ENCODE measurements at regions not wholly inside any gene's neighbourhood (a gene's known extent, or its start where the extent isn't known, plus 50 kb on each side); places are given as distances from the start of the nearest gene placed in this dataset.

DNA sequence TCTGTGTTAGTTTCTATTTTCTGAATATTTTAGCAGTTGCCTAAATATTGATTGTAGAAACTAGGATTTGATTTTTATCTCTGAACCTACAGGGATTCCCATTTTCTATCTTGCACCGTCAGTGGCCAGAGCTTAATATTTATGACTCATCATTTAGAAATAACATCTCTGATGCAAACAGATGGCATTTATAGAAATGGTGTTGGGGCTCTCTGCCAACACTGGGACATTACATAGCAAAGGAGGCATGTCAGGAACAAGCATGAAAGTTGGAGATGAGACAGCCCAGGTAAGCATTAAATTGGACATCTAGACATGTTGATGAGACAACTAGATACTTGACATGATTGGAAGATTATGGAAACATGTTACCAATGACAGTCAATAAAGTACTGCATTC is 165.3 kb upstream of the SYT4 start:
- no peak overlapping the region for H3K27ac ChIP-seq (ENCODE audit: low read depth in 2 of 2, low read length in 1 of 2)
- H3K4me1 ChIP-seq (ENCODE audit: control insufficient read depth in 2 of 2, insufficient read depth in 2 of 2, low read length in 1 of 2), result no peaks in the 10 kb centered on the region
- H3K4me3 ChIP-seq (ENCODE audit: low read depth in 1 of 2, low read length in 2 of 2), result no peak overlapping the region
- 53 to 70% methylated on average over 1 of the region's 1 CpG for WGBS, 2 donors
- no peaks in the 10 kb centered on the region for H3K36me3 ChIP-seq (ENCODE audit: control insufficient read depth in 2 of 2, insufficient read depth in 2 of 2, low read length in 1 of 2)
- peaks cover 5 to 8% of the 10 kb centered on the region in 2 donors for H3K9me3 ChIP-seq (ENCODE audit: control insufficient read depth in 2 of 2, insufficient read depth in 1 of 2, low read depth in 1 of 2, low read length in 1 of 2)
- H3K27me3 ChIP-seq (ENCODE audit: control insufficient read depth in 1 of 2, insufficient read depth in 2 of 2, low read length in 2 of 2), result no peaks in the 10 kb centered on the region

DNA sequence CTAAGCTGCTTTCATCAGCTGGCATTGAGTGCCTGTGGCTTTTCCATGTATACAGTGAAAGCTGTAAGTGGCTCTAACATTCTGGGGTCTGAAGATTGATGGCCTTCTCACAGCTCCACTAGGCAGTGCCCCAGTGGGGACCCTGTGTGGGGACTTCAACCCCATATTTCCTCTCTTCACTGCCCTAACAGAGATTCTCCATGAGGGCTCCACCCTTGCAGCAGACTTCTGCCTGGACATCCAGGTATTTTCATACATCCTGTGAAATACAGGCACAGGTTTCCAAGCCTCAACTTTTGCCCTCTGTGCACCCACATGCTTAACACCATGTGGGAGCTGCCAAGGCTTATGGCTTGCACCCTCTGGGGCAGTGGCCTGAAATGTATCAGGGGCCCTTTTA is 188.2 kb upstream of the SYT4 start:
- Histone ChIP-seq H3K9me3 (ENCODE audit: control insufficient read depth in 2 of 2, insufficient read depth in 1 of 2, low read depth in 1 of 2, low read length in 1 of 2) (peaks cover 0 to 6% of the 10 kb centered on the region in 2 donors), H3K27me3 (ENCODE audit: control insufficient read depth in 1 of 2, insufficient read depth in 2 of 2, low read length in 2 of 2) (no peaks in the 10 kb centered on the region), H3K27ac (ENCODE audit: low read depth in 2 of 2, low read length in 1 of 2) (no peak overlapping the region), H3K4me1 (ENCODE audit: control insufficient read depth in 2 of 2, insufficient read depth in 2 of 2, low read length in 1 of 2) (no peaks in the 10 kb centered on the region), H3K36me3 (ENCODE audit: control insufficient read depth in 2 of 2, insufficient read depth in 2 of 2, low read length in 1 of 2) (no peaks in the 10 kb centered on the region), H3K4me3 (ENCODE audit: low read depth in 1 of 2, low read length in 2 of 2) (no peak overlapping the region)

DNA sequence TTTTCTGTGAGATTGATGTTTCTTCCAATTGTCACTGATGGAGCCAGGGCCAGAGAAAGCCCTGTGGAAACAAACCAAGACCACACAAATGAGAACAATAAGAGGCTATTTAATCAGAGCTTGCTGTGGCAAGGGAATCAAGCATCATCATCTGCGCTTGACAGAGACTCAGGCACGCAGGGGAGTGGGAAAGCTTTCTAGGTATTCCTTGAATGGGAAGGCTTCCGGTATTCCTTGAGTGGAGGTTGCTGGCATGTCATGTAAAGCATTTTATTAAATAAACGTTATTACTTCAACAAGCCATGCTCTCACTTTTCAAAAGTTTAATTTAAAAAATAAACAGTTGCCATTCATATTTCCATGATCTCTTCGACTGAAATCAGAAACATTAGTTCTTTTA is 194.6 kb upstream of the SYT4 start:
- Histone ChIP-seq H3K4me3 (ENCODE audit: low read depth in 1 of 2, low read length in 2 of 2) (no peak overlapping the region), H3K4me1 (ENCODE audit: control insufficient read depth in 2 of 2, insufficient read depth in 2 of 2, low read length in 1 of 2) (no peaks in the 10 kb centered on the region), H3K36me3 (ENCODE audit: control insufficient read depth in 2 of 2, insufficient read depth in 2 of 2, low read length in 1 of 2) (no peaks in the 10 kb centered on the region), H3K9me3 (ENCODE audit: control insufficient read depth in 2 of 2, insufficient read depth in 1 of 2, low read depth in 1 of 2, low read length in 1 of 2) (no peaks in the 10 kb centered on the region), H3K27me3 (ENCODE audit: control insufficient read depth in 1 of 2, insufficient read depth in 2 of 2, low read length in 2 of 2) (no peaks in the 10 kb centered on the region), H3K27ac (ENCODE audit: low read depth in 2 of 2, low read length in 1 of 2) (no peak overlapping the region)
- 50 to 59% methylated on average over 5 of the region's 5 CpGs for WGBS, 2 donors

DNA sequence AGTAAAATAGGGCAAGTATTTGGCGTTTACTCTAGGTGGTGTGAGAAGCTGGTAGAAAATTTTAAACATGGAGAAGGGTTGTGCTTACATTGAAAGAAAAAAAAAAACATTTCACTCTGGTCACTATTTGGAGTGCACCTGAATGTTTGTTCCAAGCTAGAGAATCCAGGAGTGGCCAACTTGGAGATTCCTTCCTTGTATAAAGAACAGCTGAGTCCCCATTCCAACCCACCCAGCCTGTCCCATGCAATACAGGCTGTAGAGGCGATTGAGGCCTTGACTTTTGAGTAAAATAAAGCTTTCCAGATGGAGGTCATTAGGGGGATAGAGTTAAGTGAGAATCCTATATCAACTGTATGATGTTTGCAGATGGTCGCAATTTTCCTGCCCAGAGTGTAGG is 203.8 kb upstream of the SYT4 start:
- Histone ChIP-seq H3K9me3 (ENCODE audit: control insufficient read depth in 2 of 2, insufficient read depth in 1 of 2, low read depth in 1 of 2, low read length in 1 of 2) (peaks cover 0 to 10% of the 10 kb centered on the region in 2 donors), H3K4me1 (ENCODE audit: control insufficient read depth in 2 of 2, insufficient read depth in 2 of 2, low read length in 1 of 2) (no peaks in the 10 kb centered on the region), H3K27me3 (ENCODE audit: control insufficient read depth in 1 of 2, insufficient read depth in 2 of 2, low read length in 2 of 2) (no peaks in the 10 kb centered on the region), H3K36me3 (ENCODE audit: control insufficient read depth in 2 of 2, insufficient read depth in 2 of 2, low read length in 1 of 2) (no peaks in the 10 kb centered on the region), H3K4me3 (ENCODE audit: low read depth in 1 of 2, low read length in 2 of 2) (no peak overlapping the region), H3K27ac (ENCODE audit: low read depth in 2 of 2, low read length in 1 of 2) (no peak overlapping the region)
- 79 to 81% methylated on average over 3 of the region's 3 CpGs for WGBS, 2 donors

DNA sequence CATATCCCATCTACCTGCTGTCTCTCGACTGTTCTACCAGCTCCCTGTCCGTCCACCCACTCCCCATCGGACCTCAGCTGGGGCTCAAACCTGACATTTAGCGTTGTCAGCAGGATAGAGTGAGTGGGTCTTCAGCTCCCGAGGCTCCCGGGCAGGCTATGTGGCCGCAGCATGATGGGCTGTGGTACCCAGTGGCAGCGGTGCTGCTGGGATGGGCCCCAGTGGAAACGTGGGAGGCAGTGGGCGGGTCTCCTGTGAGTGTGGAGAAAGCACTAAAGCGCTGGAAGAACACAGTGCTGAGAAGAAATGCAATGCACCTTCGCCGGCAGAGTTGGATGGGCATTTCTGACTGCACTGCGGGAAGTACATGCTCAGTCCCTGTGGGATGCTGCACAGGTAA is 204.8 kb upstream of the SYT4 start:
- H3K27me3 ChIP-seq (ENCODE audit: control insufficient read depth in 1 of 2, insufficient read depth in 2 of 2, low read length in 2 of 2), result no peaks in the 10 kb centered on the region
- H3K27ac ChIP-seq (ENCODE audit: low read depth in 2 of 2, low read length in 1 of 2), result no peak overlapping the region
- no peaks in the 10 kb centered on the region for H3K4me1 ChIP-seq (ENCODE audit: control insufficient read depth in 2 of 2, insufficient read depth in 2 of 2, low read length in 1 of 2)
- H3K9me3 ChIP-seq (ENCODE audit: control insufficient read depth in 2 of 2, insufficient read depth in 1 of 2, low read depth in 1 of 2, low read length in 1 of 2), result peaks cover 0 to 15% of the 10 kb centered on the region in 2 donors
- no peaks in the 10 kb centered on the region for H3K36me3 ChIP-seq (ENCODE audit: control insufficient read depth in 2 of 2, insufficient read depth in 2 of 2, low read length in 1 of 2)
- H3K4me3 ChIP-seq (ENCODE audit: low read depth in 1 of 2, low read length in 2 of 2), result no peak overlapping the region
- 83 to 86% methylated on average over 14 of the region's 14 CpGs for WGBS, 2 donors

DNA sequence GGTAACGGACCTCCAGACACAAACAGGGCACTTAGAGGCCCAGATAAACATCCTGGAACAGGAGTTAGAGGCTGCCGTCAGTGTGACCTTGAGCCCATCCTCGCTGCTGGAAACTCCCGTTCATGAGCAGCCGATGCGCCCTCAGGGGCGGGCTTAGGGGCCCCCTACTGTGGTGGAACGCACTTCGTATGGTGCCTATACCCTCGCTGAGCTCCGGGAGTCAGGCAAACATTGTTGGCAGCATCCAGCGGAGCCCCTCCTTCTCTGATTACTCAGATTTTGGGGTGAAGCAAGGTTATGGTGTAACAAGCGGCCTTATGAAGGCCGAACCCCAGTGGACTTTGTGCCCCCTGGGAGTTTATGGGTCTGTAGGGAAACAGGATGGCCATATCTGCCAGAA is 205.3 kb upstream of the SYT4 start:
- Histone ChIP-seq H3K4me1 (ENCODE audit: control insufficient read depth in 2 of 2, insufficient read depth in 2 of 2, low read length in 1 of 2) (no peaks in the 10 kb centered on the region), H3K36me3 (ENCODE audit: control insufficient read depth in 2 of 2, insufficient read depth in 2 of 2, low read length in 1 of 2) (no peaks in the 10 kb centered on the region), H3K9me3 (ENCODE audit: control insufficient read depth in 2 of 2, insufficient read depth in 1 of 2, low read depth in 1 of 2, low read length in 1 of 2) (peaks cover 0 to 15% of the 10 kb centered on the region in 2 donors), H3K27me3 (ENCODE audit: control insufficient read depth in 1 of 2, insufficient read depth in 2 of 2, low read length in 2 of 2) (no peaks in the 10 kb centered on the region), H3K27ac (ENCODE audit: low read depth in 2 of 2, low read length in 1 of 2) (no peak overlapping the region), H3K4me3 (ENCODE audit: low read depth in 1 of 2, low read length in 2 of 2) (no peak overlapping the region)
- WGBS, 2 donors, result 71 to 84% methylated on average over 14 of the region's 14 CpGs

DNA sequence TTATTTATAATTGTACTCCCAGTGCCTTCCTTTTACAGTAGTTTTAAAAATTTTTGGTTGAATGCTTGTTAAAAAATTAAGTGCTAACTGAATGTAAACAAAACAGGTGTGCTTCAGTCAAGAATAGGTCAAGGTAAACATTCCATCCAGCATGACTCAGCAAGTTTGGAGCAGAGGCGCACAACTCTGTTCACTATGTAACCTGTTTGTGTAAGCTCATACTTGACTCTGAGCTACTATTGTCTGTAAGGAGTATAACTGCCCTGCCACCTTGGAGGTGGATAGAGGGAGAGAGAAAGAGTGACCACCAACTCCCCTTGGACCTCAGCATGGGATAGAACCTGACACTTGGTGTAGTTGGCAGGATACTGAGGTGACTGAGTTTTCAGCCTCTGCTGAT is 207.4 kb upstream of the SYT4 start:
- no peaks in the 10 kb centered on the region for H3K36me3 ChIP-seq (ENCODE audit: control insufficient read depth in 2 of 2, insufficient read depth in 2 of 2, low read length in 1 of 2)
- no peak overlapping the region for H3K4me3 ChIP-seq (ENCODE audit: low read depth in 1 of 2, low read length in 2 of 2)
- peaks cover 0 to 15% of the 10 kb centered on the region in 2 donors for H3K9me3 ChIP-seq (ENCODE audit: control insufficient read depth in 2 of 2, insufficient read depth in 1 of 2, low read depth in 1 of 2, low read length in 1 of 2)
- H3K27me3 ChIP-seq (ENCODE audit: control insufficient read depth in 1 of 2, insufficient read depth in 2 of 2, low read length in 2 of 2), result no peaks in the 10 kb centered on the region
- H3K27ac ChIP-seq (ENCODE audit: low read depth in 2 of 2, low read length in 1 of 2), result no peak overlapping the region
- no peaks in the 10 kb centered on the region for H3K4me1 ChIP-seq (ENCODE audit: control insufficient read depth in 2 of 2, insufficient read depth in 2 of 2, low read length in 1 of 2)
- WGBS, 2 donors, result 73 to 75% methylated on average over 1 of the region's 1 CpG

DNA sequence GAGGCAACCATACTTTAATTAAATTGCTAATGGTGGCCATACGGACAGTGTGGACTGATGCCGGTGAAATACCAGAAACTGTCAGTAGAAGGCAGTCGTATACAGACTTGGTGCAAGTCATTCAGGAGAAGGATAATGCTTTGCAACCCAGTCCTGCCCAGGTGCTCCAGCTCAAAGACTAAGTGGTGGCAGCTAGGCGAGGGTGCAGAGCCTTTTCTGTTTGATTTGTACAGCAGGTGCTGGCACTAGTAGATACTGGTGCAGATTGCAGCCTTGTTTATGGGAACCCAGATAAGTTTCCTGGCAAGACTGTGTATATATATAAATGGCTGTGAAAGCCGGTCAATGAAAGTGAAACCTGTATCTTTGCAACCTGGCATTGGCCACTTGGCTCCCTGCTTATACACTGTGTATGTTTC is 208.3 kb upstream of the SYT4 start:
- no peak overlapping the region for H3K4me3 ChIP-seq (ENCODE audit: low read depth in 1 of 2, low read length in 2 of 2)
- H3K36me3 ChIP-seq (ENCODE audit: control insufficient read depth in 2 of 2, insufficient read depth in 2 of 2, low read length in 1 of 2), result no peaks in the 10 kb centered on the region
- H3K4me1 ChIP-seq (ENCODE audit: control insufficient read depth in 2 of 2, insufficient read depth in 2 of 2, low read length in 1 of 2), result no peaks in the 10 kb centered on the region
- H3K27me3 ChIP-seq (ENCODE audit: control insufficient read depth in 1 of 2, insufficient read depth in 2 of 2, low read length in 2 of 2), result no peaks in the 10 kb centered on the region
- H3K9me3 ChIP-seq (ENCODE audit: control insufficient read depth in 2 of 2, insufficient read depth in 1 of 2, low read depth in 1 of 2, low read length in 1 of 2), result peaks cover 0 to 15% of the 10 kb centered on the region in 2 donors
- 72 to 92% methylated on average over 5 of the region's 5 CpGs for WGBS, 2 donors
- no peak overlapping the region for H3K27ac ChIP-seq (ENCODE audit: low read depth in 2 of 2, low read length in 1 of 2)

DNA sequence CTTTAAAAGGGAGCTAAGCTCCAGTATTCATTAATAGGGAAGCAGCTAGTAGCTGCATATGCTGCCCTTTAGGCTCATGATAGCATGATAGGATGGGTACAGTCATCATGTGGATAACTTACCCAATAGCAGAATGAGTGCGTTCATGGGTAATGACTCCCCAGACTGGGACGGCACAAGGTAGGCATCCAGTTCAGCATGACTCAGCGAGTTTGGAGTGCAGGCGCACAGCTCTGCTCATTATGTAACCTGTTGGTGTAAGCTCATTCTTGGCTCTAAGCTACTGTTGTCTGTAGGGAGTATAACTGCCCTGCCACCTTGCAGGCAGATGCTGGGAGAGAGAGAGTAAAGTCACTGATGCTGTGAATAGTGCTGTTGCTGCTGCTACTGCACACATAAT is 209.2 kb upstream of the SYT4 start:
- no peaks in the 10 kb centered on the region for H3K36me3 ChIP-seq (ENCODE audit: control insufficient read depth in 2 of 2, insufficient read depth in 2 of 2, low read length in 1 of 2)
- H3K4me1 ChIP-seq (ENCODE audit: control insufficient read depth in 2 of 2, insufficient read depth in 2 of 2, low read length in 1 of 2), result no peaks in the 10 kb centered on the region
- no peak overlapping the region for H3K4me3 ChIP-seq (ENCODE audit: low read depth in 1 of 2, low read length in 2 of 2)
- H3K27ac ChIP-seq (ENCODE audit: low read depth in 2 of 2, low read length in 1 of 2), result no peak overlapping the region
- no peaks in the 10 kb centered on the region for H3K27me3 ChIP-seq (ENCODE audit: control insufficient read depth in 1 of 2, insufficient read depth in 2 of 2, low read length in 2 of 2)
- 94 to 96% methylated on average over 4 of the region's 4 CpGs for WGBS, 2 donors
- H3K9me3 ChIP-seq (ENCODE audit: control insufficient read depth in 2 of 2, insufficient read depth in 1 of 2, low read depth in 1 of 2, low read length in 1 of 2), result peaks cover 0 to 15% of the 10 kb centered on the region in 2 donors

DNA sequence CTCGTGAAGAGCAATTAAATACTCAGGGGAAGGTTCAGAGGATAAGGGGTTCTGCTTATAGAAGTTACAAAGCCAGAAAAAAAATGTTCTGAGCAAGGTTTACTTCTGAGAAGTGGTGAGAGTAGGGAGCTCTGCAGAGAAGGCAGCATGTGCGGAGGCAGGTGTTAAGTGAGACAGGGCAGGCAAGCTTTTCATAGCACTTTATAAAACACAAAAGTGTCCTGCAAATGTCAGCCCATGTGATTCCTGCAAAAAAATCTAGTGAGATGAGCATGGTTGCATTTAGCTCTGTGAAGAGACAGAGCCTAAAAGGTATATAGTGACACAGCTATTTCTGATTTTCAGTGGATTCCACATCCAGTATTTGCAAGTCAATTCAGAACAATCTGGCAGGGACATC is 223.8 kb upstream of the SYT4 start:
- no peaks in the 10 kb centered on the region for H3K36me3 ChIP-seq (ENCODE audit: control insufficient read depth in 2 of 2, insufficient read depth in 2 of 2, low read length in 1 of 2)
- WGBS, 2 donors, result 73 to 74% methylated on average over 2 of the region's 2 CpGs
- H3K27ac ChIP-seq (ENCODE audit: low read depth in 2 of 2, low read length in 1 of 2), result no peak overlapping the region
- no peaks in the 10 kb centered on the region for H3K4me1 ChIP-seq (ENCODE audit: control insufficient read depth in 2 of 2, insufficient read depth in 2 of 2, low read length in 1 of 2)
- peaks cover 0 to 5% of the 10 kb centered on the region in 2 donors for H3K9me3 ChIP-seq (ENCODE audit: control insufficient read depth in 2 of 2, insufficient read depth in 1 of 2, low read depth in 1 of 2, low read length in 1 of 2)
- H3K27me3 ChIP-seq (ENCODE audit: control insufficient read depth in 1 of 2, insufficient read depth in 2 of 2, low read length in 2 of 2), result no peaks in the 10 kb centered on the region
- no peak overlapping the region for H3K4me3 ChIP-seq (ENCODE audit: low read depth in 1 of 2, low read length in 2 of 2)
